ENCODE measurements at regions not wholly inside any gene's neighbourhood (a gene's known extent, or its start where the extent isn't known, plus 50 kb on each side); places are given as distances from the start of the nearest gene placed in this dataset.

- SMC1A ChIA-PET (ENCODE audit: uncharacterized antibody, unreplicated experiment), result interaction anchor here (0.6 kb wide), 1 partner anchor 9 kb away, joined by 3 read pairs; no protein-coding TSS in a partner anchor
- Histone ChIP-seq H3K4me2 (ENCODE audit: control insufficient read depth, insufficient read depth) (no peak overlapping the region), H3K9ac (ENCODE audit: control insufficient read depth, insufficient read depth, low read length) (no peak overlapping the region), H3K79me2 (ENCODE audit: control insufficient read depth, insufficient read depth, low read length) (no peaks in the 10 kb centered on the region), H3K4me1 (ENCODE audit: control insufficient read depth, insufficient read depth, low read length) (no peaks in the 10 kb centered on the region), H3K9me3 (replicated peaks; ENCODE audit: control insufficient read depth, insufficient read depth, low read length) (no peaks in the 10 kb centered on the region), H3K27ac (ENCODE audit: control insufficient read depth, insufficient read depth) (no peak overlapping the region), H2AFZ (ENCODE audit: control insufficient read depth, low read depth, low read length) (no peak overlapping the region), H4K20me1 (ENCODE audit: control insufficient read depth, insufficient read depth) (no peaks in the 10 kb centered on the region), H3K27me3 (replicated peaks in 1 of 2; ENCODE audit: control insufficient read depth in 2 of 2, insufficient read depth in 2 of 2, low read length in 1 of 2) (no peaks in the 10 kb centered on the region), H3K36me3 (ENCODE audit: control insufficient read depth in 2 of 2, insufficient read depth in 2 of 2, low read length in 1 of 2) (no peaks in the 10 kb centered on the region), H3K4me3 (no peak overlapping the region)
- no peak for FAIRE-seq
- intact Hi-C loops (cut with micrococcal nuclease; ENCODE audit: unreplicated experiment), result no loop called here
- TF ChIP-seq MTA2 (IDR thresholded peaks at IDR 0.05; ENCODE audit: low read depth) (no peak), POLR2AphosphoS5 (IDR thresholded peaks at IDR 0.05; ENCODE audit: low read length) (no peak), IRF3 (IDR thresholded peaks at IDR 0.05) (no peak), CREM (IDR thresholded peaks at IDR 0.05; ENCODE audit: low read depth) (no peak), DPF2 (IDR thresholded peaks at IDR 0.05) (no peak), EGR1 (IDR thresholded peaks at IDR 0.05; ENCODE audit: borderline replicate concordance in 1 of 2, low read depth in 2 of 2, low read length in 2 of 2) (no peak), BHLHE40 (IDR thresholded peaks at IDR 0.05; ENCODE audit: borderline replicate concordance in 1 of 2, low read depth in 2 of 2, low read length in 1 of 2) (no peak), YBX1 (IDR thresholded peaks at IDR 0.05) (no peak), BCL11A (IDR thresholded peaks at IDR 0.05; ENCODE audit: low read depth, low read length) (no peak), IKZF1 (conservative IDR thresholded peaks at IDR 0.05) (no peak), FOXK2 (IDR thresholded peaks at IDR 0.05) (no peak), ZSCAN29 (IDR thresholded peaks at IDR 0.05) (no peak), JUND (IDR thresholded peaks at IDR 0.05; ENCODE audit: low read depth, low read length) (no peak), RELA (IDR thresholded peaks at IDR 0.05; ENCODE audit: borderline replicate concordance, partially characterized antibody) (no peak), MEF2B (IDR thresholded peaks at IDR 0.05; ENCODE audit: partially characterized antibody, poor library complexity, severe bottlenecking) (no peak), SMARCA5 (IDR thresholded peaks at IDR 0.05) (no peak), SKIL (IDR thresholded peaks at IDR 0.05; ENCODE audit: low read depth, poor library complexity, severe bottlenecking) (no peak), WRNIP1 (IDR thresholded peaks at IDR 0.05; ENCODE audit: borderline replicate concordance, low read depth, low read length) (no peak)
- CTCF ChIA-PET, result no interaction called here
- POLR2A ChIA-PET, result no interaction called here
- RAD21 ChIA-PET (ENCODE audit: unreplicated experiment), result no interaction called here
- WGBS (ENCODE audit: insufficient coverage, insufficient replicate concordance, low lambda C conversion rate, missing lambda C conversion rate), result 0% methylated on average over 4 of the region's 4 CpGs
- DNase-seq (ENCODE audit: low read depth, low spot score), result no peak
- BruUV-seq (replicated peaks), result no TSS peak
- in situ Hi-C loops (cut with MboI), result no loop called here
- ATAC-seq, result no peak
Observed at GRCh38 chr4:179858221-179858620, 2385.0 kb upstream of the TENM3 start.

All from GM12878 (cell line).